Erythroblast (primary cell): ENCODE measurements at regions not wholly inside any gene's neighbourhood (a gene's known extent, or its start where the extent isn't known, plus 50 kb on each side); places are given as distances from the start of the nearest gene placed in this dataset.

Experiments used
- GATA1 ChIP-seq: IDR thresholded peaks from 2 replicates; pipeline ENCODE4 v1.6.1; 2011; ENCODE audit warnings: low read depth, mild to moderate bottlenecking, control low read depth, low read length, moderate library complexity
- POLR2A ChIP-seq: IDR thresholded peaks from 2 replicates; pipeline ENCODE4 v1.6.1; 2011; ENCODE audit warnings: mild to moderate bottlenecking, low read length

DNA sequence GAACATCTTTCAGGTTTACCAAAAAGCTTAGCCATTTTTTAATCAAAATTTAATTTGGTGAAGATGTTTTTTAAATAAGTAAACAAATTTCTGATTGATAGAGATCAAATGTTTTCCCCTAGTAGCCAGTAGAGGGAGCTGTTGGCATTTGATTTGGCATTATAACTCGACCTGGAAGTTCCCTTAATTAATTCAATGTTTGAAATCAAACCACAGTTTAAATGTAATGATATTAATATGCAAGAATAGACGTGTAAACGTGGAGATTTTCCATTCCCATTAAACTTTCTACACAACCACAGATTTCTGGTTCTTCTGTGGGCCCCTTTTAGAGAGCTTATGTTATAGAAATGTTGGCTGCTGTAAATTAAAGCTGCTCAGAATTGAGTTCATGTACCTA is 148.1 kb upstream of the MPDZ start:
- no peak for TF ChIP-seq POLR2A
- no peak for TF ChIP-seq GATA1
